ENCODE measurements at regions not wholly inside any gene's neighbourhood (a gene's known extent, or its start where the extent isn't known, plus 50 kb on each side); places are given as distances from the start of the nearest gene placed in this dataset.

- TF ChIP-seq HMBOX1 (IDR thresholded peaks at IDR 0.05) (no peak), ZBTB34 (CRISPR knock-in tag; IDR thresholded peaks at IDR 0.05) (no peak)
Measured at GRCh38 chr2:220337611-220338440, 710.4 kb downstream of the SLC4A3 start (continued).

DNA sequence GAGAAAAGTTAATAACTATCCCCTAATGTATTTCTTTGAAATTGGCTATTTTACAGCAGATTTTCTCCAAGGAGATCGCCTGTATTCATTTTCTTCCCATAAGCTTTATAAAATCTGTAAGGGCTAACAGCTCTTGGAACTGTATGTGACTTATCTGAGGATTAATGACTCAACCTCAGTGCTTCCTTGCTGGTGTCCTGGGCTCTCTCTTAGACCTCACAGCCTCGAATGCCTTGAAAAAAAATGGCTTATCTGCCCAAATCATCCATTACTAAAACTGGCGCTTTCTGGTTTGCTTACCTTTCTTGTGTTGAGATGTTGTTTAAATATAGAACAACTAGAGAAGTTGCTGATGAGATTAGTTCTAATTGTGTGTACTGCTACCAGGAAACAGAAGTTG, 713.6 kb downstream of the SLC4A3 start:
- H3K4me1 ChIP-seq (replicated peaks in 1 of 2; ENCODE audit: control insufficient read depth in 2 of 2, insufficient read depth in 2 of 2, low read length in 2 of 2): no peaks in the 10 kb centered on the region
- no peaks in the 10 kb centered on the region for H3K27me3 ChIP-seq (ENCODE audit: control insufficient read depth in 2 of 2, insufficient read depth in 2 of 2, low read length in 2 of 2)
- H3K4me2 ChIP-seq (ENCODE audit: insufficient read depth, low read length): no peak overlapping the region
- no peak overlapping the region for H3K27ac ChIP-seq (ENCODE audit: extremely low read depth, low read depth, low read length)
- H3K9me1 ChIP-seq (ENCODE audit: control insufficient read depth, insufficient read depth, low read length): no peaks in the 10 kb centered on the region
- H3K79me2 ChIP-seq (ENCODE audit: control insufficient read depth, insufficient read depth, low read length): no peaks in the 10 kb centered on the region
- no peak overlapping the region for H3K9ac ChIP-seq (ENCODE audit: insufficient read depth in 1 of 2, low read depth in 2 of 2, low read length in 2 of 2)
- no peaks in the 10 kb centered on the region for H3K36me3 ChIP-seq (ENCODE audit: control insufficient read depth, insufficient read depth, low read length)
- WGBS (ENCODE audit: insufficient coverage, low coverage, missing lambda C conversion rate): 7% methylated on average over 2 of the region's 3 CpGs
- H3K4me3 ChIP-seq: no peak overlapping the region
- in situ Hi-C loops (cut with MboI) (no loop called here), intact Hi-C loops (cut with micrococcal nuclease) (no loop called here)
- H4K20me1 ChIP-seq (replicated peaks; ENCODE audit: control insufficient read depth, insufficient read depth, low read length): no peaks in the 10 kb centered on the region
- POLR2A ChIA-PET: no interaction called here
- H2AFZ ChIP-seq (ENCODE audit: low read depth, low read length): no peak overlapping the region
- no peak for FAIRE-seq
- CTCF ChIA-PET (ENCODE audit: low intra/inter-chr PET ratio): no interaction called here
- no TSS peak for BruUV-seq (replicated peaks)
- DNase-seq (ENCODE audit: extremely low read depth in 1 of 4, low spot score in 3 of 4): no peak
- no peak for ATAC-seq
- no peaks in the 10 kb centered on the region for H3K9me3 ChIP-seq (replicated peaks; ENCODE audit: control insufficient read depth, insufficient read depth, low read depth, low read length)
- no peak for TF ChIP-seq ATF2 (CRISPR knock-in tag; IDR thresholded peaks at IDR 0.05)
- no peak for TF ChIP-seq ZNF217 (CRISPR knock-in tag; IDR thresholded peaks at IDR 0.05)
- no peak for TF ChIP-seq IFI16 (CRISPR knock-in tag; IDR thresholded peaks at IDR 0.05)
- no peak for TF ChIP-seq E2F1 (CRISPR knock-in tag; IDR thresholded peaks at IDR 0.05)
- no peak for TF ChIP-seq THRAP3 (IDR thresholded peaks at IDR 0.05; ENCODE audit: borderline replicate concordance)

Measured in K562 (cell line).